SK-N-MC (cell line): ENCODE measurements at regions not wholly inside any gene's neighbourhood (a gene's known extent, or its start where the extent isn't known, plus 50 kb on each side); places are given as distances from the start of the nearest gene placed in this dataset.

Source experiments
- DNase-seq: peaks from one replicate; pipeline ENCODE4 v3.0.0-alpha.2; 2011; ENCODE audit warnings: low read depth, low spot score
- H3K27ac ChIP-seq: fragments of 200-600 bp; sonication (generic); 2 replicates; pipeline ENCODE4 v1.5.1; 2016; ENCODE audit warnings: mixed run types
- H3K36me3 ChIP-seq: fragments of 200-600 bp; sonication (generic); 2 replicates; pipeline ENCODE4 v1.6.1; 2017; ENCODE audit warnings: antibody characterized with exemption, low read length, mixed read lengths; ENCODE audit not compliant: insufficient read depth
- H3K4me3 ChIP-seq: fragments of 200-600 bp; sonication (generic); 2 replicates; pipeline ENCODE4 v1.5.1; 2016
- H3K9ac ChIP-seq: fragments of 200-600 bp; sonication (generic); 2 replicates; pipeline ENCODE4 v1.8.0; 2017; ENCODE audit warnings: mixed run types, mixed read lengths; ENCODE audit not compliant: insufficient read length
- H3K9me3 ChIP-seq: fragments of 200-600 bp; sonication (generic); 2 replicates; pipeline ENCODE4 v1.6.1; 2017; ENCODE audit warnings: low read depth, mild to moderate bottlenecking, antibody characterized with exemption, low read length, moderate library complexity, mixed read lengths
- EZH2 ChIP-seq: fragments of 200-600 bp; sonication (generic); IDR thresholded peaks from one replicate; pipeline ENCODE4 v1.6.1; 2017; ENCODE audit warnings: antibody characterized with exemption
- FOXP2 ChIP-seq: optimal IDR thresholded peaks from 2 replicates; pipeline ENCODE3; 2011; ENCODE audit warnings: mild to moderate bottlenecking, moderate library complexity; ENCODE audit not compliant: insufficient read depth; ENCODE audit errors: extremely low read length, control extremely low read depth
- POLR2AphosphoS5 ChIP-seq: IDR thresholded peaks from 2 replicates; pipeline ENCODE4 v1.6.1; 2012; ENCODE audit warnings: mild to moderate bottlenecking, low read depth, low read length, borderline replicate concordance

GRCh38 chr5:8188874-8189565 is 320.1 kb downstream of the MTRR start:
- no peaks in the 10 kb centered on the region; the same call in 1 of the 2 replicates for H3K9me3 ChIP-seq
- no peaks in the 10 kb centered on the region for H3K36me3 ChIP-seq
- DNase-seq: no peak
- no peak overlapping the region for H3K9ac ChIP-seq
- no peak overlapping the region for H3K27ac ChIP-seq
- no peak for TF ChIP-seq FOXP2
- no peak for TF ChIP-seq POLR2AphosphoS5
- TF ChIP-seq EZH2: no peak
- H3K4me3 ChIP-seq: no peak overlapping the region

DNA sequence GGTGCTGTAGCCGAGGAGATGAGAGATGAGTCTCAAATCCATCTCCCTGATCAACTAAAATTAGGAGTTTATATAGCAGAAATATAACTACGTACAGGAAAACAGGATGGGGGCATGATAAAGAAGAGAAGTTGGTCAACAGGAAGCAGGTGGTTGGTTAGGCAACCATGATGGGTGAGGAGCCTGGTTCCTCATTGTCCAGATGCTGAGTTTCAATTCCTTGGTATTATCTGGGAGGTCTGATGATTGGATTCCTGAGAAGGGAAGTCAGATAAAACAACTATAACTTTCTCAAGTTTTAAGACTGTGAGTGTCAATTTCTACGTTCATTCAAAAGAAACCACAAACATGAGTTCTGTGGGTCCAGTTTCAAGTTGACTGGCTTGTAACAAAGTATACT is 323.9 kb downstream of the MTRR start:
- H3K27ac ChIP-seq: no peak overlapping the region
- no peak overlapping the region for H3K9ac ChIP-seq
- H3K36me3 ChIP-seq: no peaks in the 10 kb centered on the region
- DNase-seq: no peak
- H3K4me3 ChIP-seq: no peak overlapping the region
- TF ChIP-seq EZH2: no peak
- no peak for TF ChIP-seq POLR2AphosphoS5
- no peak for TF ChIP-seq FOXP2
- no peaks in the 10 kb centered on the region; the same call in 1 of the 2 replicates for H3K9me3 ChIP-seq

- H3K36me3 ChIP-seq: no peaks in the 10 kb centered on the region
- no peak for DNase-seq
- no peak overlapping the region for H3K27ac ChIP-seq
- no peaks in the 10 kb centered on the region; the same call in 1 of the 2 replicates for H3K9me3 ChIP-seq
- no peak overlapping the region for H3K9ac ChIP-seq
- no peak overlapping the region for H3K4me3 ChIP-seq
- TF ChIP-seq FOXP2 (no peak), EZH2 (no peak), POLR2AphosphoS5 (no peak)
Observed at GRCh38 chr5:8196061-8196460, 327.1 kb downstream of the MTRR start.

GRCh38 chr5:8208307-8208706 is 339.4 kb downstream of the MTRR start:
- Histone ChIP-seq H3K36me3 (no peaks in the 10 kb centered on the region), H3K9me3 (no peaks in the 10 kb centered on the region), H3K9ac (no peak overlapping the region), H3K27ac (no peak overlapping the region), H3K4me3 (no peak overlapping the region)
- DNase-seq: no peak
- TF ChIP-seq FOXP2 (no peak), EZH2 (no peak), POLR2AphosphoS5 (no peak)

DNA sequence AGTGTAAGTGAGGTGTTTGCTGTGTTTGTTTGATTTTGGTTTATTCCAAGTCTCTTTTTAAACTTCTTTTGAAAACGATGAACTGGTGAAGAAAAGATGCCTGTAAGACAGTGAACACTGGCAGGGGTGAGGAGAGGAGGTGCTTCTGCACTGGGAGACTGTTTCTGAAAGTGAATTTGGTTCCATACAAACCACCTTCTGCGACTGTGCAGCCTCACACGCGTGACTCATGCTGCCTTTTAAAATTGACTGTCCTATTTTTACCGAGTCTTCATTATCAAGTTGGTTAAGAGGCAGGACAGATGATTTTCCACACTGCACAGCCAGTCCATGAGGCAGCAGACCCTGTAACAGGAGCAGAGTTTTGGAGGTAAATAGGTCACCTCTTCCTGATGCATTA is 340.6 kb downstream of the MTRR start:
- TF ChIP-seq FOXP2: no peak
- no peak for TF ChIP-seq EZH2
- no peak for TF ChIP-seq POLR2AphosphoS5
- no peak overlapping the region for H3K4me3 ChIP-seq

GRCh38 chr5:8213701-8214240 is 344.8 kb downstream of the MTRR start:
- no peak overlapping the region for H3K4me3 ChIP-seq
- no peak for TF ChIP-seq EZH2
- TF ChIP-seq FOXP2: no peak
- TF ChIP-seq POLR2AphosphoS5: no peak
- H3K27ac ChIP-seq: no peak overlapping the region

More for the DNA sequence above, 340.6 kb downstream of the MTRR start:
- H3K9ac ChIP-seq: no peak overlapping the region
- H3K9me3 ChIP-seq: no peaks in the 10 kb centered on the region
- no peak for DNase-seq
- no peak overlapping the region for H3K27ac ChIP-seq
- no peaks in the 10 kb centered on the region for H3K36me3 ChIP-seq

GRCh38 chr5:8216921-8217320 is 348.0 kb downstream of the MTRR start:
- no peaks in the 10 kb centered on the region for H3K9me3 ChIP-seq
- no peak for DNase-seq
- H3K9ac ChIP-seq: no peak overlapping the region
- H3K4me3 ChIP-seq: no peak overlapping the region
- TF ChIP-seq POLR2AphosphoS5 (no peak), FOXP2 (no peak)
- no peaks in the 10 kb centered on the region for H3K36me3 ChIP-seq
- H3K27ac ChIP-seq: no peak overlapping the region

More at GRCh38 chr5:8213701-8214240, 344.8 kb downstream of the MTRR start:
- Histone ChIP-seq H3K9me3 (no peaks in the 10 kb centered on the region), H3K9ac (no peak overlapping the region), H3K36me3 (no peaks in the 10 kb centered on the region)
- DNase-seq: no peak

DNA sequence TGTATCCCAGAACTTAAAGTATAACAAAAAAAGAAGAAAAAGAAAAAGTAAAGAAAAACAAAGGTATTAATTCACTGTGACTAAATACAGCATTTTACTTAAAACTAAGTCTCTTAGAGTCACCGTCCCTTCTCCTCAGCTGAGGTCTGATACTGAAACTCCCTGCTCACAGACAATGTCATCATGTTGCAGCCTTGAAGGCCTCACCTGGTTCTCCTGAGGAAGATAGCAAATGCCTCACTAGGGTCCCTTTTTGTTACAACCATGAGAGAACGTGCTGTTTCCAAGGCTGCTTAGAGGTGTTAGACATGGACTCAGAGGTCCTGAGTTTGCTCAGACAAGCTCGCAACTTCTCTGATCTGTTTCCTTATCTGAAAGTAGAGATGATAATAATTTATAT is 357.2 kb downstream of the MTRR start:
- Histone ChIP-seq H3K9me3 (no peaks in the 10 kb centered on the region), H3K36me3 (no peaks in the 10 kb centered on the region), H3K4me3 (no peak overlapping the region), H3K9ac (no peak overlapping the region), H3K27ac (no peak overlapping the region)
- TF ChIP-seq POLR2AphosphoS5 (no peak), FOXP2 (no peak), EZH2 (no peak)
- no peak for DNase-seq
